ENCODE measurements at regions not wholly inside any gene's neighbourhood (a gene's known extent, or its start where the extent isn't known, plus 50 kb on each side); places are given as distances from the start of the nearest gene placed in this dataset.

- TF ChIP-seq CTCF (conservative IDR thresholded peaks at IDR 0.05; ENCODE audit: low read length) (no peak), EZH2phosphoT487 (IDR thresholded peaks at IDR 0.05; ENCODE audit: borderline replicate concordance) (no peak)
- Histone ChIP-seq H3K4me1 (ENCODE audit: insufficient read depth, low read length, poor library complexity, severe bottlenecking) (no peaks in the 10 kb centered on the region), H4K20me1 (ENCODE audit: insufficient read depth, low read length, poor library complexity, severe bottlenecking) (no peaks in the 10 kb centered on the region), H3K9ac (ENCODE audit: low read depth, low read length, poor library complexity, severe bottlenecking) (no peak overlapping the region), H3K36me3 (ENCODE audit: insufficient read depth, low read length) (no peaks in the 10 kb centered on the region), H3K27me3 (ENCODE audit: insufficient read depth, low read length, poor library complexity, severe bottlenecking) (no peaks in the 10 kb centered on the region), H3F3A (ENCODE audit: low read depth) (no peaks in the 10 kb centered on the region), H2AFZ (ENCODE audit: low read length) (no peak overlapping the region), H3K4me2 (ENCODE audit: low read depth, low read length, poor library complexity, severe bottlenecking) (no peak overlapping the region), H3K9me3 (ENCODE audit: insufficient read depth, low read depth, low read length) (no peaks in the 10 kb centered on the region), H3K4me3 (ENCODE audit: low read length, poor library complexity, severe bottlenecking) (no peak overlapping the region), H3K9me2 (replicated peaks; ENCODE audit: low read depth, low read length) (no peaks in the 10 kb centered on the region), H3K79me2 (ENCODE audit: insufficient read depth, low read length) (no peaks in the 10 kb centered on the region)
Measured at GRCh38 chr2:194925742-194926141, 731.3 kb upstream of the SLC39A10 start.

- no peaks in the 10 kb centered on the region for H3K36me3 ChIP-seq (ENCODE audit: insufficient read depth, low read length)
- H3K9ac ChIP-seq (ENCODE audit: low read depth, low read length, poor library complexity, severe bottlenecking): no peak overlapping the region
- no peak overlapping the region for H2AFZ ChIP-seq (ENCODE audit: low read length)
- H4K20me1 ChIP-seq (ENCODE audit: insufficient read depth, low read length, poor library complexity, severe bottlenecking): no peaks in the 10 kb centered on the region
- H3K4me1 ChIP-seq (ENCODE audit: insufficient read depth, low read length, poor library complexity, severe bottlenecking): no peaks in the 10 kb centered on the region
- no peaks in the 10 kb centered on the region for H3K9me3 ChIP-seq (ENCODE audit: insufficient read depth, low read depth, low read length)
- H3F3A ChIP-seq (ENCODE audit: low read depth): no peaks in the 10 kb centered on the region
- no peaks in the 10 kb centered on the region for H3K27me3 ChIP-seq (ENCODE audit: insufficient read depth, low read length, poor library complexity, severe bottlenecking)
- no peak overlapping the region for H3K4me2 ChIP-seq (ENCODE audit: low read depth, low read length, poor library complexity, severe bottlenecking)
- H3K4me3 ChIP-seq (ENCODE audit: low read length, poor library complexity, severe bottlenecking): no peak overlapping the region
- H3K9me2 ChIP-seq (replicated peaks; ENCODE audit: low read depth, low read length): no peaks in the 10 kb centered on the region
- no peaks in the 10 kb centered on the region for H3K79me2 ChIP-seq (ENCODE audit: insufficient read depth, low read length)
- no peak for TF ChIP-seq CTCF (conservative IDR thresholded peaks at IDR 0.05; ENCODE audit: low read length)
- no peak for TF ChIP-seq EZH2phosphoT487 (IDR thresholded peaks at IDR 0.05; ENCODE audit: borderline replicate concordance)
Measured at GRCh38 chr2:194917519-194917918, 739.5 kb upstream of the SLC39A10 start.

- no peak overlapping the region for H3K9ac ChIP-seq (ENCODE audit: low read depth, low read length, poor library complexity, severe bottlenecking)
- no peak overlapping the region for H3K4me3 ChIP-seq (ENCODE audit: low read length, poor library complexity, severe bottlenecking)
- no peaks in the 10 kb centered on the region for H3K9me3 ChIP-seq (ENCODE audit: insufficient read depth, low read depth, low read length)
- H4K20me1 ChIP-seq (ENCODE audit: insufficient read depth, low read length, poor library complexity, severe bottlenecking): no peaks in the 10 kb centered on the region
- no peak for TF ChIP-seq CTCF (conservative IDR thresholded peaks at IDR 0.05; ENCODE audit: low read length)
- TF ChIP-seq EZH2phosphoT487 (IDR thresholded peaks at IDR 0.05; ENCODE audit: borderline replicate concordance): no peak
- H3K4me2 ChIP-seq (ENCODE audit: low read depth, low read length, poor library complexity, severe bottlenecking): no peak overlapping the region
- no peaks in the 10 kb centered on the region for H3F3A ChIP-seq (ENCODE audit: low read depth)
- H2AFZ ChIP-seq (ENCODE audit: low read length): no peak overlapping the region
- no peaks in the 10 kb centered on the region for H3K4me1 ChIP-seq (ENCODE audit: insufficient read depth, low read length, poor library complexity, severe bottlenecking)
- no peaks in the 10 kb centered on the region for H3K9me2 ChIP-seq (replicated peaks; ENCODE audit: low read depth, low read length)
- H3K36me3 ChIP-seq (ENCODE audit: insufficient read depth, low read length): no peaks in the 10 kb centered on the region
- H3K79me2 ChIP-seq (ENCODE audit: insufficient read depth, low read length): no peaks in the 10 kb centered on the region
- H3K27me3 ChIP-seq (ENCODE audit: insufficient read depth, low read length, poor library complexity, severe bottlenecking): no peaks in the 10 kb centered on the region
Measured at GRCh38 chr2:194915485-194915884, 741.5 kb upstream of the SLC39A10 start.
